ENCODE measurements at regions not wholly inside any gene's neighbourhood (a gene's known extent, or its start where the extent isn't known, plus 50 kb on each side); places are given as distances from the start of the nearest gene placed in this dataset.

- TF ChIP-seq POLR2A (IDR thresholded peaks at IDR 0.05): no peak
- TF ChIP-seq CTCF (IDR thresholded peaks at IDR 0.05): no peak
Observed at GRCh38 chr10:33391611-33392465, 57.4 kb upstream of the NRP1 start.

Data from right lobe of liver (tissue), 4 donors.